ENCODE measurements at regions not wholly inside any gene's neighbourhood (a gene's known extent, or its start where the extent isn't known, plus 50 kb on each side); places are given as distances from the start of the nearest gene placed in this dataset.

DNA sequence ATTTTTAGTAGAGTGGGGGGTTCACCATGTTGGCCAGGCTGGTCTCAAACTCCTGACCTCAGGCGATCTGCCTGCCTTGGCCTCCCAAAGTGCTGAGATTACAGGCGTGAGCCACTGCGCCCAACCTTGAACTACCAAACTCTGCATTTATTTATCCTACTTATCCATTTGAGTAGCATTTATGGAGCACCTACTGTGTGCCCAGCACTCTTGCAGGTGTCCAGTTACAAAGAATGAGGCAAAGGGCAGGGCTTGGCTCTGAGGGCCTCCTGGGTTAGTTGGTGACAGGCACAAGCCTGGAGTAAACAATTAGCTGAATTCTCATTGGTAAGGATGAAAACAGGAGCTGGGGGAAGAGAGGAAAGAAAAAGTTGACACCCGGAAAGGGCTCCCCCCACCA is 93.4 kb upstream of the FOXP4 start:
- peaks cover 27% of the 10 kb centered on the region for H3K27me3 ChIP-seq (replicated peaks; ENCODE audit: control insufficient read depth, insufficient read depth, low read length)
- H3K9me3 ChIP-seq (ENCODE audit: control insufficient read depth, low read length) = no peaks in the 10 kb centered on the region
- peaks cover 35% of the 10 kb centered on the region for H3K4me1 ChIP-seq (ENCODE audit: control insufficient read depth, insufficient read depth, low read length)
- H3K9ac ChIP-seq (ENCODE audit: low read length) = no peak overlapping the region
- no peaks in the 10 kb centered on the region for H3K36me3 ChIP-seq (ENCODE audit: control insufficient read depth, insufficient read depth, low read length, severe bottlenecking)
- H3K4me3 ChIP-seq (ENCODE audit: low read length) = no peak overlapping the region
- DNase-seq (ENCODE audit: low read depth) = no peak

DNA sequence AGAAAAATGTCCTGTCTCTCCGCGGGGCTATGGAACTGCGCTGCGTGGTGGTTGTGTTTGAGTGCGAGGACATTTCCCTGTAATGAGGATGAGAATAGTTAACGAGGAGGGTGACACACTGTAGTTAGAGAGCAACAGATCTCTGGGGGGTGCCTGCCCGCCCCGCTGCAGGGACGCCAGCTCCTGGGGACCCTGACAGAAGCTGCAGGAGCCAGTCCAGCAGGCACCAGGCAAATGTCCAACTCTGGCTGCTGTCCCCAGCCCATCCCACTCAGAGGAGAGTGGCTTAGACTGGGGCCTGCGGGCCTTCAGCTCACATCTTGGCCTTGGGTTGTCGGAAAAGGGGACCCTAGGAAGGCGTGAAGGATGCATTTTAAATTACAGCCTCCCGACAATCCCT is 92.9 kb upstream of the FOXP4 start:
- Histone ChIP-seq H3K27me3 (replicated peaks; ENCODE audit: control insufficient read depth, insufficient read depth, low read length) (peaks cover 32% of the 10 kb centered on the region), H3K9ac (ENCODE audit: low read length) (no peak overlapping the region), H3K4me1 (ENCODE audit: control insufficient read depth, insufficient read depth, low read length) (peaks cover 35% of the 10 kb centered on the region), H3K9me3 (ENCODE audit: control insufficient read depth, low read length) (no peaks in the 10 kb centered on the region), H3K4me3 (ENCODE audit: low read length) (no peak overlapping the region), H3K36me3 (ENCODE audit: control insufficient read depth, insufficient read depth, low read length, severe bottlenecking) (no peaks in the 10 kb centered on the region)
- no peak for DNase-seq (ENCODE audit: low read depth)

GRCh38 chr6:41454189-41454789 is 91.9 kb upstream of the FOXP4 start:
- no peaks in the 10 kb centered on the region for H3K36me3 ChIP-seq (ENCODE audit: control insufficient read depth, insufficient read depth, low read length, severe bottlenecking)
- no peak overlapping the region for H3K4me3 ChIP-seq (ENCODE audit: low read length)
- no peak for DNase-seq (ENCODE audit: low read depth)
- H3K27me3 ChIP-seq (replicated peaks; ENCODE audit: control insufficient read depth, insufficient read depth, low read length) = peaks cover 43% of the 10 kb centered on the region
- peaks cover 30% of the 10 kb centered on the region for H3K4me1 ChIP-seq (ENCODE audit: control insufficient read depth, insufficient read depth, low read length)
- no peaks in the 10 kb centered on the region for H3K9me3 ChIP-seq (ENCODE audit: control insufficient read depth, low read length)
- no peak overlapping the region for H3K9ac ChIP-seq (ENCODE audit: low read length)

DNA sequence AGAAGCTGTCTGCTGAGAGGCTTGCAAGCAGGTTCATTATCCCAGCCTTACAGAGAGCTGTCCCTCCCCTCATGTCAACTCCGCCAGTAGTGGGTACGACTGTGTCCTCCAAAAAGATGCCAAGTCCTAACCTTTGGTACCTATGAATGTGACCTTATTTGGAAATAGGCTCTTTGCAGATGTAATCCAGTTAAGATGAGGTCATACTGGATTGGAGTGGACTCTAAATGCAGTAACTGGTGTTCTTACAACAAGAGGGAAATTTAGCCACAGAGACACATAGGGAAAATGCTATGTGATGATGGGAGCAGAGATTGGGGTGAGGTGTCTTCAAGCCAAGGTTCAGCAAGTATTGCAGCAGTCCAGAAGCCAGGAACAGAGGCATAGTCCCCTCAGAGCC is 90.8 kb upstream of the FOXP4 start:
- H3K27me3 ChIP-seq (replicated peaks; ENCODE audit: control insufficient read depth, insufficient read depth, low read length) = peaks cover 52% of the 10 kb centered on the region
- H3K9me3 ChIP-seq (ENCODE audit: control insufficient read depth, low read length) = no peaks in the 10 kb centered on the region
- H3K36me3 ChIP-seq (ENCODE audit: control insufficient read depth, insufficient read depth, low read length, severe bottlenecking) = no peaks in the 10 kb centered on the region
- DNase-seq (ENCODE audit: low read depth) = no peak
- H3K9ac ChIP-seq (ENCODE audit: low read length) = no peak overlapping the region
- peaks cover 19% of the 10 kb centered on the region for H3K4me1 ChIP-seq (ENCODE audit: control insufficient read depth, insufficient read depth, low read length)
- no peak overlapping the region for H3K4me3 ChIP-seq (ENCODE audit: low read length)

- no peak for DNase-seq (ENCODE audit: low read depth)
- Histone ChIP-seq H3K9me3 (ENCODE audit: control insufficient read depth, low read length) (no peaks in the 10 kb centered on the region), H3K36me3 (ENCODE audit: control insufficient read depth, insufficient read depth, low read length, severe bottlenecking) (no peaks in the 10 kb centered on the region), H3K9ac (ENCODE audit: low read length) (no peak overlapping the region), H3K4me1 (ENCODE audit: control insufficient read depth, insufficient read depth, low read length) (peaks cover 15% of the 10 kb centered on the region), H3K4me3 (ENCODE audit: low read length) (no peak overlapping the region), H3K27me3 (replicated peaks; ENCODE audit: control insufficient read depth, insufficient read depth, low read length) (peaks cover 53% of the 10 kb centered on the region)
These were observed 90.4 kb upstream of the FOXP4 start for GRCh38 chr6:41455818-41456217.

- DNase-seq (ENCODE audit: low read depth) = no peak
- no peaks in the 10 kb centered on the region for H3K36me3 ChIP-seq (ENCODE audit: control insufficient read depth, insufficient read depth, low read length, severe bottlenecking)
- peaks cover under 1% of the 10 kb centered on the region for H3K4me1 ChIP-seq (ENCODE audit: control insufficient read depth, insufficient read depth, low read length)
- H3K27me3 ChIP-seq (replicated peaks; ENCODE audit: control insufficient read depth, insufficient read depth, low read length) = peaks cover 53% of the 10 kb centered on the region
- no peak overlapping the region for H3K9ac ChIP-seq (ENCODE audit: low read length)
- H3K4me3 ChIP-seq (ENCODE audit: low read length) = no peak overlapping the region
- H3K9me3 ChIP-seq (ENCODE audit: control insufficient read depth, low read length) = no peaks in the 10 kb centered on the region
These were observed 88.9 kb upstream of the FOXP4 start for GRCh38 chr6:41457303-41457670.

GRCh38 chr6:41459738-41460137 is 86.4 kb upstream of the FOXP4 start:
- DNase-seq (ENCODE audit: low read depth) = no peak
- Histone ChIP-seq H3K9ac (ENCODE audit: low read length) (no peak overlapping the region), H3K9me3 (ENCODE audit: control insufficient read depth, low read length) (no peaks in the 10 kb centered on the region), H3K4me3 (ENCODE audit: low read length) (no peak overlapping the region), H3K36me3 (ENCODE audit: control insufficient read depth, insufficient read depth, low read length, severe bottlenecking) (no peaks in the 10 kb centered on the region), H3K4me1 (ENCODE audit: control insufficient read depth, insufficient read depth, low read length) (no peaks in the 10 kb centered on the region), H3K27me3 (replicated peaks; ENCODE audit: control insufficient read depth, insufficient read depth, low read length) (peaks cover 38% of the 10 kb centered on the region)

GRCh38 chr6:41460742-41461336 is 85.3 kb upstream of the FOXP4 start:
- Histone ChIP-seq H3K36me3 (ENCODE audit: control insufficient read depth, insufficient read depth, low read length, severe bottlenecking) (no peaks in the 10 kb centered on the region), H3K4me1 (ENCODE audit: control insufficient read depth, insufficient read depth, low read length) (no peaks in the 10 kb centered on the region), H3K9ac (ENCODE audit: low read length) (no peak overlapping the region), H3K27me3 (replicated peaks; ENCODE audit: control insufficient read depth, insufficient read depth, low read length) (peaks cover 34% of the 10 kb centered on the region), H3K9me3 (ENCODE audit: control insufficient read depth, low read length) (no peaks in the 10 kb centered on the region), H3K4me3 (ENCODE audit: low read length) (no peak overlapping the region)
- no peak for DNase-seq (ENCODE audit: low read depth)

- Histone ChIP-seq H3K9me3 (ENCODE audit: control insufficient read depth, low read length) (no peaks in the 10 kb centered on the region), H3K4me1 (ENCODE audit: control insufficient read depth, insufficient read depth, low read length) (peaks cover 4% of the 10 kb centered on the region), H3K9ac (ENCODE audit: low read length) (no peak overlapping the region), H3K4me3 (ENCODE audit: low read length) (no peak overlapping the region), H3K27me3 (replicated peaks; ENCODE audit: control insufficient read depth, insufficient read depth, low read length) (peaks cover 35% of the 10 kb centered on the region), H3K36me3 (ENCODE audit: control insufficient read depth, insufficient read depth, low read length, severe bottlenecking) (no peaks in the 10 kb centered on the region)
- DNase-seq (ENCODE audit: low read depth) = no peak
These were observed 84.1 kb upstream of the FOXP4 start for GRCh38 chr6:41462033-41462432.

GRCh38 chr6:41463062-41463930 is 82.9 kb upstream of the FOXP4 start:
- Histone ChIP-seq H3K4me1 (ENCODE audit: control insufficient read depth, insufficient read depth, low read length) (peaks cover 5% of the 10 kb centered on the region), H3K27me3 (replicated peaks; ENCODE audit: control insufficient read depth, insufficient read depth, low read length) (peaks cover 26% of the 10 kb centered on the region), H3K4me3 (ENCODE audit: low read length) (no peak overlapping the region), H3K9ac (ENCODE audit: low read length) (no peak overlapping the region), H3K9me3 (ENCODE audit: control insufficient read depth, low read length) (no peaks in the 10 kb centered on the region), H3K36me3 (ENCODE audit: control insufficient read depth, insufficient read depth, low read length, severe bottlenecking) (no peaks in the 10 kb centered on the region)
- peak; percentile 55 for DNase-seq (ENCODE audit: low read depth)

GRCh38 chr6:41464019-41464418 is 82.2 kb upstream of the FOXP4 start:
- H3K9me3 ChIP-seq (ENCODE audit: control insufficient read depth, low read length) = no peaks in the 10 kb centered on the region
- no peak for DNase-seq (ENCODE audit: low read depth)
- peaks cover 5% of the 10 kb centered on the region for H3K4me1 ChIP-seq (ENCODE audit: control insufficient read depth, insufficient read depth, low read length)
- peaks cover 18% of the 10 kb centered on the region for H3K27me3 ChIP-seq (replicated peaks; ENCODE audit: control insufficient read depth, insufficient read depth, low read length)
- no peak overlapping the region for H3K4me3 ChIP-seq (ENCODE audit: low read length)
- H3K9ac ChIP-seq (ENCODE audit: low read length) = no peak overlapping the region
- H3K36me3 ChIP-seq (ENCODE audit: control insufficient read depth, insufficient read depth, low read length, severe bottlenecking) = no peaks in the 10 kb centered on the region
